Memory B cell (primary cell): ENCODE measurements at regions not wholly inside any gene's neighbourhood (a gene's known extent, or its start where the extent isn't known, plus 50 kb on each side); places are given as distances from the start of the nearest gene placed in this dataset.

ENCODE experiments used
- ATAC-seq: fragments of 150-1000 bp; cut with Tn5 transposase; 2 replicates; pipeline ENCODE4 v1.10.0; 2021; ENCODE audit warnings: low read depth, mild to moderate bottlenecking, moderate library complexity
- DNase-seq, 2 donors: peaks; one replicate each; pipeline ENCODE4 v3.0.0; 2022; ENCODE audit warnings: low spot score in 2 of 2
- H3K27ac Mint-ChIP-seq: one replicate; pipeline ENCODE4 v1.8.0; 2022; ENCODE audit warnings: mild to moderate bottlenecking, moderate library complexity, mixed read lengths
- H3K27me3 Mint-ChIP-seq: one replicate; pipeline ENCODE4 v1.8.0; 2022; ENCODE audit warnings: mixed read lengths
- H3K36me3 Mint-ChIP-seq: one replicate; pipeline ENCODE4 v1.8.0; 2022; ENCODE audit warnings: mild to moderate bottlenecking, mixed read lengths
- H3K4me1 Mint-ChIP-seq: one replicate; pipeline ENCODE4 v1.8.0; 2022; ENCODE audit warnings: mixed read lengths
- H3K4me3 Mint-ChIP-seq: one replicate; pipeline ENCODE4 v1.8.0; 2022; ENCODE audit warnings: mild to moderate bottlenecking, moderate library complexity, mixed read lengths
- H3K9me3 Mint-ChIP-seq: one replicate; pipeline ENCODE4 v1.8.0; 2022; ENCODE audit warnings: mixed read lengths

DNA sequence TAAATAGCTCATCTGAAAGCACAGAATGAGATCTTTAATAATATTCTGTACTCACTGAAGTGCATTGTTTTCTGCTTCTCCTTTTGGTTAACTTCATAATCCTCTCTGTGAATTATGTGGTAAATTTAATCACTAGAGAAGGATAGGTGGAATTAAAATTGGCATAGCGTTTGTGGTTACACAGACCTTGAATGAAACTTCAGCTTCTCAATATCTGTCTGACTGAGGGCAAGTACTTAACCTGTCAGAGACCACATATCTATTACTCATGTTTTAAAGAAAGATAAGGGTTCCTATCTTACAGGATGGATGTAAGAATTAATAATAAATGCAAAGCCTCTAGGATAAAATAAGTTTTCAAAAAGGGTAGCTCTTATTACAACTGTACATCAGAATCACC lies 861.8 kb downstream of the TRIB2 start:
- no peaks in the 10 kb centered on the region for H3K4me1 Mint-ChIP-seq
- H3K36me3 Mint-ChIP-seq: no peaks in the 10 kb centered on the region
- H3K27me3 Mint-ChIP-seq: no peaks in the 10 kb centered on the region
- no peak overlapping the region for H3K4me3 Mint-ChIP-seq
- DNase-seq: no peak
- ATAC-seq: no peak
- no peaks in the 10 kb centered on the region for H3K9me3 Mint-ChIP-seq
- H3K27ac Mint-ChIP-seq: no peak overlapping the region

DNA sequence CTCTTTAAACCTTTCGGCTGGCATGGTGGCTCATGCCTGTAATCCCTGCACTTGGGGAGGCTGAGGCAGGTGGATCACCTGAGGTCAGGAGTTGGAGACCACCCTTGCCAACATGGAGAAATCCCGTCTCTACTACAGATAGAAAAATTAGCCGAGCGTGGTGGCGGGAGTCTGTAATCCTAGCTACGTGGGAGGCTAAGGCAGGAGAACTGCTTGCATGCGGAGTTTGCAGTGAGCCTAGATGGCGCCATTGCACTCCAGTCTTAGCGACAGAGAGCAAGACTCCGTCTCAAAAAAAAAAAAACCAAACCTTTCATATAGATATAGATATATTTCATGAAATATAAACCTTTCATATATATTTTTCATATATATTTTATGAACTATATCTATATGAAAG lies 864.7 kb downstream of the TRIB2 start:
- H3K27me3 Mint-ChIP-seq: no peaks in the 10 kb centered on the region
- H3K9me3 Mint-ChIP-seq: no peaks in the 10 kb centered on the region
- H3K4me3 Mint-ChIP-seq: no peak overlapping the region
- no peaks in the 10 kb centered on the region for H3K4me1 Mint-ChIP-seq
- H3K36me3 Mint-ChIP-seq: no peaks in the 10 kb centered on the region
- DNase-seq (no peak), ATAC-seq (no peak)
- H3K27ac Mint-ChIP-seq: no peak overlapping the region

DNA sequence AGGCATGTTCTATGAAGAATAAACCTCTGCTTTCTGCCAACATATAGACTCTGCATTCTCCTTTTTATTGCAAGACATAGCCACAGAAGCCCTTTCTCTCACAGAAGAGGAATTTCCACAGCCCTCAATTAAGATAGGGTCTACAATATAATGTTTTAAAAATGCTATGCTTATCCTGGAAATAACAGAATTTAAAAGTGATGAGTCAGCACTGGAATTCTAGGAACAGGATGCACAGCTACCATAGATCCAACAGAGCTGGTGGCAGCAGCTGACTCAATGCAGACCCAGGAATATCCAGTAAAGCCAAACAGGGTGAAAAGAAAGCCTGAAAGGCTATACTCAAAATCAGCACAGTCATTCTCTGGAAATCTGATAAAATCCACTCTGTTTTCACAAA lies 866.9 kb downstream of the TRIB2 start:
- H3K36me3 Mint-ChIP-seq: no peaks in the 10 kb centered on the region
- H3K27me3 Mint-ChIP-seq: no peaks in the 10 kb centered on the region
- H3K4me1 Mint-ChIP-seq: no peaks in the 10 kb centered on the region
- no peak overlapping the region for H3K4me3 Mint-ChIP-seq
- no peak overlapping the region for H3K27ac Mint-ChIP-seq
- no peak for ATAC-seq
- no peak for DNase-seq
- H3K9me3 Mint-ChIP-seq: no peaks in the 10 kb centered on the region

DNA sequence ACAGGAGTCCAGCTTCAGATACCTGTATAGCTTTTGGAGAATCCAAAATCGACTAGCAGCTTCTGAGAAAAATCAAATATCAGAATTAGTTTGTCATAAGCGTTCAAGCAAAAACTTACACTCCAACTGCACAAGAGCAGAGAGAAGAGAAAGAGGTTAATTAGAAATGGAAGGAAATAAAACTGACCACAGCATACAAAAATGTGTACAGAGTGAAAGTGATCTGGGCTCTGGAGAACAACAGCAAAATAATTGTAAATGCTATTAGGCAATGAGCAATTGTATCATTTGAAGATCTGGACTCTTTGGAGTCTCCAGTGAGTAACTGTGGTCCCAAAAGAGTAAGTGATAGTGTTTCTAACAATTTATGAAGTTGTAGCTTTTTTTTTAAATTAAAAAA lies 867.3 kb downstream of the TRIB2 start:
- H3K9me3 Mint-ChIP-seq: no peaks in the 10 kb centered on the region
- H3K36me3 Mint-ChIP-seq: no peaks in the 10 kb centered on the region
- no peak overlapping the region for H3K27ac Mint-ChIP-seq
- ATAC-seq (no peak), DNase-seq (no peak)
- no peak overlapping the region for H3K4me3 Mint-ChIP-seq
- H3K4me1 Mint-ChIP-seq: no peaks in the 10 kb centered on the region
- H3K27me3 Mint-ChIP-seq: no peaks in the 10 kb centered on the region

DNA sequence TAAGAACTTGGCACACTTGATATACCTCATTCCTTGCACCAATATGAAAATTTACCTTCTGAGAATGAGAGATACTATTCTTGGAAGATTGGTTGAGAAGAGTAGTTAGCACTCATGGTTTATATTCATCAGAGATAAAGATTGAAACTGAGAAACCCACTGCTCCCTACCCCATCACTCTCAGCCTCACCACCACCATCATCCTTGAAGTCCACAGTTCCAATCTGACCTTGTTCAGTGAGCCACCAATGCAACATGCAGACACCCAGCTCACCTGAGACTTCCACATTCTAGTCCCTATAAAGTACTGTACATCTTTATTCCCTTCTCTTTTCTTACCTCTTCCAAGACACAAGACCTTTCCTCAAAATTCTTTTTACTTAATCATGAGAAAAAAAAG lies 869.0 kb downstream of the TRIB2 start:
- Mint-ChIP-seq H3K4me1 (no peaks in the 10 kb centered on the region), H3K9me3 (peaks cover 2% of the 10 kb centered on the region), H3K36me3 (no peaks in the 10 kb centered on the region), H3K27ac (no peak overlapping the region), H3K4me3 (no peak overlapping the region), H3K27me3 (no peaks in the 10 kb centered on the region)
- DNase-seq (no peak), ATAC-seq (no peak)

DNA sequence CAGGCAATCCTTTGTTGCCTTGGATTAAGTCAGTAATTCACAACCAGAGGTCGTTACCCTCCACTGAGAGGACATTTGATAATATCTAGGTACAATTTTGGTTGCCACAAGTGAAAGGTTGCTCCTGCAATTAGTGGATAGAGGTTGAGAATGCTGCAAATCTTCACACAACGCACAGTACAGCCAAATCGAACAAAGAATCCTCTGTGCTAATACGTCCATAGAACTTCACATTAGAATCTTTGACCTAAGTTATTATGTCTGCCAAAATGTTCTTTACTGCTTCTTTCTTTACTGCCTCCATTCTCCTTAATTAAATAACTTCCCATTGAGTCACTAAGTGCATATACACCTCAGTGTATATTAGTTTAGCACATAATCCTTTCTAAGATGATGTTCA lies 879.5 kb downstream of the TRIB2 start:
- no peak overlapping the region for H3K27ac Mint-ChIP-seq
- no peaks in the 10 kb centered on the region for H3K27me3 Mint-ChIP-seq
- H3K36me3 Mint-ChIP-seq: no peaks in the 10 kb centered on the region
- peaks cover 5% of the 10 kb centered on the region for H3K9me3 Mint-ChIP-seq
- ATAC-seq (no peak), DNase-seq (no peak)
- no peaks in the 10 kb centered on the region for H3K4me1 Mint-ChIP-seq
- H3K4me3 Mint-ChIP-seq: no peak overlapping the region

DNA sequence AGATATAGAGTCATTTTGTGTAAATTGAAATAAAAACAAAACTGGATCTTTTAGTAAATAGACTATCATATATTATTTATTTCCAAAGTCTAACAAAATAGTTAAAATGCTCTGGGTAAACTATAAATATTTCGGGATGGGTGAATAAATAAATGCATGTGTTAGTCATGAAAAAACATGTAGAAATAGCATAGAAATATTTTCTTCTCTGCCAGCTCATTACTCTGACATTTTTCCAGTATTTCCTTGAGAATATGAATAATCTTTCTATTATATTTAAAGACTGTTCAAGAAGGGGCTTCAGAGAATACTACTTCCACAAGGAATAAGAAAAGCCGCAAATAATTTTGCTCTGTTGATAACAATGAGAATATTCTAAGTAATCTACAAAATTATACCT lies 880.4 kb downstream of the TRIB2 start:
- Mint-ChIP-seq H3K27ac (no peak overlapping the region), H3K36me3 (no peaks in the 10 kb centered on the region), H3K4me3 (no peak overlapping the region), H3K9me3 (peaks cover 5% of the 10 kb centered on the region), H3K4me1 (no peaks in the 10 kb centered on the region), H3K27me3 (no peaks in the 10 kb centered on the region)
- no peak for ATAC-seq
- no peak for DNase-seq

DNA sequence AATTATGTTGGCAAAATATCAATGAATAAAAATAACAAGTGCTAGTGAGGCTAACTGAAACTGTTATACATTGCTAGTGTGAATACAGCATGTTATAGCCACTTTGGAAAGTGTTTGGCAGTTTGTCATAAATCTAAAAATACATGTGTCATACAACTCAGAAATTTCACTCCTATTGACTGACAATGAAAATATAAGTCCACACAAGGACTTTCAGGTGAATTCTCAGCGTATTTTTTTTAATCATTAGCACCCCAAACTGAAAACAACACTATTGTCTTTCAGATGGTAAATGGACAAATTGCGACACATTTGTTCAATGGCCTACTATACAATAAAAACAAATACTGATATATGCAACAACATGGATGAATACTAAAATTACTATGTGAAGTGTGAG lies 884.8 kb downstream of the TRIB2 start:
- no peak overlapping the region for H3K27ac Mint-ChIP-seq
- H3K4me1 Mint-ChIP-seq: no peaks in the 10 kb centered on the region
- H3K4me3 Mint-ChIP-seq: no peak overlapping the region
- H3K27me3 Mint-ChIP-seq: no peaks in the 10 kb centered on the region
- ATAC-seq (no peak), DNase-seq (no peak)
- no peaks in the 10 kb centered on the region for H3K36me3 Mint-ChIP-seq
- H3K9me3 Mint-ChIP-seq: no peaks in the 10 kb centered on the region

DNA sequence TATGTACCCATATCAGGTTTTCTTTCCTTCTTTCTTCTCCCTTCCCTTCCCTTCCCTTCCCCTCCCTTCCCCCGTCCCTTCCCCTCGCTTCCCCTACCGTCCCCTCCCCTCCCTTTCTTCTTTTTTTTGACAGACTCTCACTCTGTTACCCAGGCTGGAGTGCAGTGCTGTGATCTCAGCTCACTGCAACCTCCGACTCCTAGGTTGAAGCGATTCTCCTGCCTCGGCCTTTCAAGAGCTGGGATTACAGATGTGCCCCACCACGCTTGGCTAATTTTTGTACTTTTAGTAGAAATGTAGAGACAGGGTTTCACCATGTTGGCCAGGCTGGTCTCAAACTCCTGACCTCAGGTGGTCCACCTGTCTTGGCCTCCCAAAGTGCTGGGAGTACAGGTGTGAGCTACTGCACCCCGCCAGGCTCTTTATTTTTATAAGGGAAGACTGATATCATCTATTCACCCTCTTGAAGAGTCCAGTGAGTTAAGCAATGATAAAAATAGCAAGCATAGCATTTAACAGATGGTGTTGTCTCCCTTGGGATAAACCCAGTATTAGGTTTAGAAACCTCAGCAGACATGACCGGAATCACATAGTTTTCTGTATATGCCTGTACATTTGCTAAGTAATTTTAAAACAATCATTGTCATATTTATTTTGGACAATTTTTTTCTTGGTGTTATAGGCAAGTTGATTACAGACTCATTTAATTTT lies 888.4 kb downstream of the TRIB2 start:
- no peaks in the 10 kb centered on the region for H3K27me3 Mint-ChIP-seq
- H3K9me3 Mint-ChIP-seq: no peaks in the 10 kb centered on the region
- no peak overlapping the region for H3K4me3 Mint-ChIP-seq
- DNase-seq (no peak), ATAC-seq (no peak)
- H3K36me3 Mint-ChIP-seq: no peaks in the 10 kb centered on the region
- no peak overlapping the region for H3K27ac Mint-ChIP-seq
- no peaks in the 10 kb centered on the region for H3K4me1 Mint-ChIP-seq

DNA sequence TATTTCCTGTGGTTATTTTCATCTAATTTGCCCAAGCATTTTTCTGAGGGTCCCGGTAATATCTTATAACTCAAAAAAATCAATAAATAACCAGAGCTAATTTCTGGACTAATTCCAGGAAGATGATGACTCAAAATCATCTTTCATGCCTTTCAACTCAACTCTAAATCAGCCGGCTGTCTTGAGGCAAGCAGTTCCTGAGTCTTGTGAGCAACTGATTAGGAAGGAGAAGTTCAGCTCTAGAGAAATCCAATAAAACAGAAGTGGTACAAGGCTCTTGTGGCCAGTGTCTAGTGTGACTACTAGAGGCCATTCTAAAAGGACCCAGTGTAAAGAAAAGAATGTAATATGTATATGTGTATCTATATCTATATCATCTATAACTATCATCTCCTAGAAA lies 890.4 kb downstream of the TRIB2 start:
- no peak overlapping the region for H3K27ac Mint-ChIP-seq
- ATAC-seq (no peak), DNase-seq (no peak)
- no peak overlapping the region for H3K4me3 Mint-ChIP-seq
- no peaks in the 10 kb centered on the region for H3K4me1 Mint-ChIP-seq
- no peaks in the 10 kb centered on the region for H3K36me3 Mint-ChIP-seq
- no peaks in the 10 kb centered on the region for H3K27me3 Mint-ChIP-seq
- H3K9me3 Mint-ChIP-seq: no peaks in the 10 kb centered on the region

DNA sequence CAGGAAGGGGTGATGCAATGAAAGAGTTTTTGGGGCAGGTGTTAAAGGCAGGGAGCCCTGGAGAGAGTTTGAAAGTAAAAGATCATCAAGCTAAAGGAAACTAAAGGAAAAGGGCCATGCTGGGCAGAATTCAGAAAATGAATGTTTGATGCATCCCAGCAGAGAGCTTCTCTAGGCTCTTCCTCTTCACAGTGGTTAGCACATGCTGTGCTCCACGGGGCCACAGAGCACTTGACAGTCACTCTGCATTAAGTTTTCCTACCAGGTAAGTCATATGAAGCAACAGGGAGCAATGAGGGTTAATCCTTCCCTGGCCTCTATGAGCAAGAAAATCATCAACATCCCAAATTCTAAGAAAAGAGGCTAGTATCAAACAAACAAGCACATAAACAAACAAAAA lies 895.2 kb downstream of the TRIB2 start:
- Mint-ChIP-seq H3K4me3 (no peak overlapping the region), H3K27me3 (no peaks in the 10 kb centered on the region), H3K9me3 (no peaks in the 10 kb centered on the region), H3K36me3 (no peaks in the 10 kb centered on the region), H3K27ac (no peak overlapping the region), H3K4me1 (no peaks in the 10 kb centered on the region)
- ATAC-seq (no peak), DNase-seq (no peak)

DNA sequence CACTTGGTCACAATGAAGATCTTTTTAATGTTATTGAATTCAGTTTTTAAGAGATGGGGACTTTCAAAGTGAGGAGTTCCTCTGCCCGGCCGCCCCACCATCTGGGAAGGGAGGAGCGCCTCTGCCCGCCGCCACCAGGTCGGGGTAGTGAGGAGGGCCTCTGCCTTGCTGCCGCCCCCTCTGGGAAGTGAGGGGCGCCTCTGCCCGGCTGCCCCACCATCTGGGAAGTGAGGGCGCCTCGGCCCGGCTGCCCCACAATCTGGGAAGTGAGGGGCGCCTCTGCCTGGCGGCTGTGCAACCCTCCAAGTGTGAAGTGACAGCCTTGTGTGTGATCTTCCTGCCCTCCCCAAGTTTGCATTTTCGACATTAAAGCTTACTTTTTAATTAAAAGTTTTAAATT lies 899.3 kb downstream of the TRIB2 start:
- H3K4me3 Mint-ChIP-seq: no peak overlapping the region
- H3K36me3 Mint-ChIP-seq: no peaks in the 10 kb centered on the region
- H3K9me3 Mint-ChIP-seq: no peaks in the 10 kb centered on the region
- no peaks in the 10 kb centered on the region for H3K27me3 Mint-ChIP-seq
- DNase-seq (no peak), ATAC-seq (no peak)
- no peak overlapping the region for H3K27ac Mint-ChIP-seq
- no peaks in the 10 kb centered on the region for H3K4me1 Mint-ChIP-seq

DNA sequence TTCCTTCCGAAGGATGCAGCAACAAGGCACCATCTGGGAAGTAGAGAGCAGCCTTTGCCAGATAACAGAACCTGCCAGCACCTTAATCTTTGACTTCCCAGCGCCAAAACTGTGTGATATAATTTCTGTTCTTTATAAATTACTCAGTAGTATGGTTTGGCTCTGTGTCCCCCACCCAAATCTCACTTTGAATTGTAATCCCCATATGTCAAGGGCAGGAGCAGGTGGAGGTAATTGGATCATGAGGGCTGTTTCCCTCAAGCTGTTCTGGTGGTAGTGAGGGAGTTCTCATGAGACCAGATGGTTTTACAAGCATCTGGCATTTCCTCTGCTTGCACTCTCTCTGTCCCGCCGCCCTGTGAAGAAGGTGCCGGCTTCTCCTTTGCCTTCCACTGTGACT lies 899.9 kb downstream of the TRIB2 start:
- Mint-ChIP-seq H3K4me3 (no peak overlapping the region), H3K9me3 (peaks cover 2% of the 10 kb centered on the region), H3K27me3 (no peaks in the 10 kb centered on the region), H3K4me1 (no peaks in the 10 kb centered on the region), H3K36me3 (no peaks in the 10 kb centered on the region), H3K27ac (no peak overlapping the region)
- ATAC-seq (no peak), DNase-seq (no peak)

DNA sequence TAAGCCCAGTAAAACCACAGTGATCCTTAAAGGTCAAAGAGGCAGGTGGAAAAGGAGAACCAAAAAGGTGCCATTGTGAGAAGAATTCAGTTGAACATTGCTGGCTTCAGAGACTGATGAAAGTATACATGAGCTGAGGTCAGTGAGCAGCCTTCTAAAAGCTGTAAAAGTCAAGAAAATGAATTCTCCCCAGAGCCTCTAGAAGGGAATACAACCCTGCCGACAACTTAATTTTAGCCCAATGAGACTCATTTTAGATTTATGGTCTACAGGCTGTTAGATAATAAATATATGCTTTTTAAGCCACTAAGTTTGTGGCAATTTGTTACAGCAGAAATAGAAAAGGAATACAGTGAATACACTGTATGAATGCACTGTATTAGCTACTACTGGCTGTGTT lies 911.4 kb downstream of the TRIB2 start:
- Mint-ChIP-seq H3K27ac (no peak overlapping the region), H3K27me3 (no peaks in the 10 kb centered on the region), H3K4me1 (no peaks in the 10 kb centered on the region), H3K9me3 (peaks cover 2% of the 10 kb centered on the region), H3K36me3 (no peaks in the 10 kb centered on the region), H3K4me3 (no peak overlapping the region)
- no peak for DNase-seq
- no peak for ATAC-seq

DNA sequence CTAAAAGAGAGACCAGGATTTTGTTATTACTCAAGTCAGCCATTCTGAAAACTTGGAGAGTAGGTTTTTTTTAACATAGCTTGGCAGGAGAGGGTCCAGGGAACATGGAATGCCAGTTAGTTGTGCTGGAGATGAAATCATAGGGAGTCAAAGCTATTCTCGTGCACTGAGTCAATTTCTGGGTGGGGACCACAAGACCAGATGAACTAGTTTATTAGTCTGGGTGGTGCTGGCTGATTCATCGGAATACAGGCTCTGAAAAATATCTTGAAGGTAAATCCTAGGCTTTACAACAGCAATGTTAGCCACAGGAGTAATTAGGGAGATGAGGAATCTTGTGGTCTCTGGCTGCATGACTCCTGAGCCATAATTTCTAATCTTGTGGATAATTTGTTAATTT lies 921.4 kb downstream of the TRIB2 start:
- DNase-seq (no peak), ATAC-seq (no peak)
- Mint-ChIP-seq H3K27ac (no peak overlapping the region), H3K4me3 (no peak overlapping the region), H3K27me3 (no peaks in the 10 kb centered on the region), H3K36me3 (no peaks in the 10 kb centered on the region), H3K9me3 (no peaks in the 10 kb centered on the region), H3K4me1 (no peaks in the 10 kb centered on the region)
